Panc1 (cell line): ENCODE measurements at regions not wholly inside any gene's neighbourhood (a gene's known extent, or its start where the extent isn't known, plus 50 kb on each side); places are given as distances from the start of the nearest gene placed in this dataset.

Source experiments
- POLR2AphosphoS5 ChIP-seq: IDR thresholded peaks from 2 replicates; pipeline ENCODE4 v1.6.1; 2012; ENCODE audit warnings: mild to moderate bottlenecking, low read depth, low read length, moderate library complexity
- TF ChIP-seq, protein P1 (sequence below): fragments of 450-650 bp; IDR thresholded peaks from 2 replicates; pipeline ENCODE4 v1.5.1; 2017; ENCODE audit warnings: mild to moderate bottlenecking
- TF ChIP-seq, protein P2 (sequence below), 2 experiments: IDR thresholded peaks; 2 replicates each; pipeline ENCODE4 v1.6.1; 2011 to 2012; ENCODE audit warnings: low read depth in 2 of 2, control low read depth in 1 of 2, low read length in 1 of 2, mild to moderate bottlenecking in 1 of 2, moderate library complexity in 1 of 2; ENCODE audit not compliant: insufficient read depth in 1 of 2

DNA sequence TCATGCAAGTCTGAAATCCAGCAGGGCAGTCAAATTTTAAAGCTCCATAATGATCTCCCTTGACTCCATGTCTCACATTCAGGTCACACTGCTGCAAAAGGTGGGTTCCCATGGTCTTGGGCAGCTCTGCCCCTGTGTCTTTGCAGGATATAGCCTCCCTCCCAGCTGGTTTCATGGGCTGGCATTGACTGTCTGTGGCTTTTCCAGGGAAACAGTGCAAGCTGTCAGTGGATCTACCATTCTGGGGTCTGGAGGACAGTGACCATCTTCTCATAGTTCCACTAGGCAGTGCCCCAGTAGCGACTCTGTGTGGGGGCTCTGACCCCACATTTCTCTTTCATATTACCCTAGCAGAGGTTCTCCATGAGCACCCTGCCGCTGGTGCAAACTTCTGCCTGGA is 220.6 kb upstream of the COPS8 start:
- TF ChIP-seq, protein P1, sequence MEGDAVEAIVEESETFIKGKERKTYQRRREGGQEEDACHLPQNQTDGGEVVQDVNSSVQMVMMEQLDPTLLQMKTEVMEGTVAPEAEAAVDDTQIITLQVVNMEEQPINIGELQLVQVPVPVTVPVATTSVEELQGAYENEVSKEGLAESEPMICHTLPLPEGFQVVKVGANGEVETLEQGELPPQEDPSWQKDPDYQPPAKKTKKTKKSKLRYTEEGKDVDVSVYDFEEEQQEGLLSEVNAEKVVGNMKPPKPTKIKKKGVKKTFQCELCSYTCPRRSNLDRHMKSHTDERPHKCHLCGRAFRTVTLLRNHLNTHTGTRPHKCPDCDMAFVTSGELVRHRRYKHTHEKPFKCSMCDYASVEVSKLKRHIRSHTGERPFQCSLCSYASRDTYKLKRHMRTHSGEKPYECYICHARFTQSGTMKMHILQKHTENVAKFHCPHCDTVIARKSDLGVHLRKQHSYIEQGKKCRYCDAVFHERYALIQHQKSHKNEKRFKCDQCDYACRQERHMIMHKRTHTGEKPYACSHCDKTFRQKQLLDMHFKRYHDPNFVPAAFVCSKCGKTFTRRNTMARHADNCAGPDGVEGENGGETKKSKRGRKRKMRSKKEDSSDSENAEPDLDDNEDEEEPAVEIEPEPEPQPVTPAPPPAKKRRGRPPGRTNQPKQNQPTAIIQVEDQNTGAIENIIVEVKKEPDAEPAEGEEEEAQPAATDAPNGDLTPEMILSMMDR: no peak
- no peak for TF ChIP-seq POLR2AphosphoS5
- TF ChIP-seq, protein P2, sequence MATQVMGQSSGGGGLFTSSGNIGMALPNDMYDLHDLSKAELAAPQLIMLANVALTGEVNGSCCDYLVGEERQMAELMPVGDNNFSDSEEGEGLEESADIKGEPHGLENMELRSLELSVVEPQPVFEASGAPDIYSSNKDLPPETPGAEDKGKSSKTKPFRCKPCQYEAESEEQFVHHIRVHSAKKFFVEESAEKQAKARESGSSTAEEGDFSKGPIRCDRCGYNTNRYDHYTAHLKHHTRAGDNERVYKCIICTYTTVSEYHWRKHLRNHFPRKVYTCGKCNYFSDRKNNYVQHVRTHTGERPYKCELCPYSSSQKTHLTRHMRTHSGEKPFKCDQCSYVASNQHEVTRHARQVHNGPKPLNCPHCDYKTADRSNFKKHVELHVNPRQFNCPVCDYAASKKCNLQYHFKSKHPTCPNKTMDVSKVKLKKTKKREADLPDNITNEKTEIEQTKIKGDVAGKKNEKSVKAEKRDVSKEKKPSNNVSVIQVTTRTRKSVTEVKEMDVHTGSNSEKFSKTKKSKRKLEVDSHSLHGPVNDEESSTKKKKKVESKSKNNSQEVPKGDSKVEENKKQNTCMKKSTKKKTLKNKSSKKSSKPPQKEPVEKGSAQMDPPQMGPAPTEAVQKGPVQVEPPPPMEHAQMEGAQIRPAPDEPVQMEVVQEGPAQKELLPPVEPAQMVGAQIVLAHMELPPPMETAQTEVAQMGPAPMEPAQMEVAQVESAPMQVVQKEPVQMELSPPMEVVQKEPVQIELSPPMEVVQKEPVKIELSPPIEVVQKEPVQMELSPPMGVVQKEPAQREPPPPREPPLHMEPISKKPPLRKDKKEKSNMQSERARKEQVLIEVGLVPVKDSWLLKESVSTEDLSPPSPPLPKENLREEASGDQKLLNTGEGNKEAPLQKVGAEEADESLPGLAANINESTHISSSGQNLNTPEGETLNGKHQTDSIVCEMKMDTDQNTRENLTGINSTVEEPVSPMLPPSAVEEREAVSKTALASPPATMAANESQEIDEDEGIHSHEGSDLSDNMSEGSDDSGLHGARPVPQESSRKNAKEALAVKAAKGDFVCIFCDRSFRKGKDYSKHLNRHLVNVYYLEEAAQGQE (IDR thresholded peaks at IDR 0.05; ENCODE audit: insufficient read depth in 1 of 2, low read depth in 2 of 2, low read length in 1 of 2): no peak
